ENCODE measurements at regions not wholly inside any gene's neighbourhood (a gene's known extent, or its start where the extent isn't known, plus 50 kb on each side); places are given as distances from the start of the nearest gene placed in this dataset.

DNA sequence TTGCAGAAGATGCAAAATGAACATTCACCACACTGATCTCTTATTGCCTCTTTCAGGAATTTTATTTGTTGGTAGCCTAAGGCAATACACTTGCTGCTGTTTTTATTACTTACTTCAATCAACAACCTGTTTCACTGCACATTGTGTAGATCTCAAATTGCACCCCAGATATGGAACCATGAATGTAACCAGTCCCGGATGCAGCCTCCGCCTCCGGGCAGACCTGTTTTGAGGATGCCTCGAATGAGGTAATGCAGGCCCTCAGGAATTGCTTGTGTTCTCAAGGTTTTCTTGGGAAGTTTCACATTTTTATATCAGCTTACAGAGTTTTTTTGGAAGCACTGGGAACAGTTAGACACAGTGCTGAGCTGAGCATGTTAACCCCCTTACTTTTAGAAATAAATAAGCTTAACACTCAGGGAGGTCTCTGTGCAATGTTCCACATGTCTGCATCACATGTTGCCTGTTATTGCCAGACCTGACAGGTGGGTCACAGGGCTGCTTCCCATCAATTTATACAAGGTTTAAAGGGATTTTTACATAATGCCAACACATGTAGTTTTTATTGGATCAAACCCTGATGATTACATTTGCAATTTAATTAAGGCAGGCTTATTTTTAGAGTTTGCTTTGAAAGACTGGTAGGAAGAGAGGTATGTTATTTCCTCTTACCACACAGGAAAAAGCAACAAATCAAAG lies 193.1 kb upstream of the POM121L12 start:
- no peak for ATAC-seq
- Mint-ChIP-seq H3K27ac (no peak overlapping the region), H3K9me3 (peaks cover 8% of the 10 kb centered on the region), H3K27me3 (no peaks in the 10 kb centered on the region), H3K4me3 (no peak overlapping the region), H3K36me3 (no peaks in the 10 kb centered on the region), H3K4me1 (no peaks in the 10 kb centered on the region)

DNA sequence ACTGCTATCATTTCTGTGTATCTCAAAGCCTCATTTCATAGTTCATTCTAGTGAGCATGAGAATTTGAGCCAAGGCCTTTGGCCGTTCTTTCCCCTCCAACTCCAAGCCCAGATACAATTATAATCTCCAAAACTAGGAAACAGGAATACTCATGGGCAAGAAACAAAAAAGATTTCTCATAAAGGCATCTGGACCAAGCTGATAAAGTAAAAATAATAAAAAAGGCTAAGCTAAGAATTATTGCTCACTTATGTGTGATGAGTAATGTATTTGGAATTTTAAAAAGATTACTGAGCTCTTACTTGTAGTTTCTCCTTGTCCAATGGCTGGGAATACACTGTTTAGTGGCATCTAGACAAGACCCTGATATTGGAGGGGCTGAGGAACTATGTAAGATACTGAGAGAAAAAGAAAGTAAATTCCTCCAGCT lies 196.4 kb upstream of the POM121L12 start:
- no peak overlapping the region for H3K27ac Mint-ChIP-seq
- H3K4me1 Mint-ChIP-seq, result no peaks in the 10 kb centered on the region
- no peaks in the 10 kb centered on the region for H3K36me3 Mint-ChIP-seq
- peaks cover 8% of the 10 kb centered on the region for H3K9me3 Mint-ChIP-seq
- no peak for ATAC-seq
- no peaks in the 10 kb centered on the region for H3K27me3 Mint-ChIP-seq
- no peak overlapping the region for H3K4me3 Mint-ChIP-seq

DNA sequence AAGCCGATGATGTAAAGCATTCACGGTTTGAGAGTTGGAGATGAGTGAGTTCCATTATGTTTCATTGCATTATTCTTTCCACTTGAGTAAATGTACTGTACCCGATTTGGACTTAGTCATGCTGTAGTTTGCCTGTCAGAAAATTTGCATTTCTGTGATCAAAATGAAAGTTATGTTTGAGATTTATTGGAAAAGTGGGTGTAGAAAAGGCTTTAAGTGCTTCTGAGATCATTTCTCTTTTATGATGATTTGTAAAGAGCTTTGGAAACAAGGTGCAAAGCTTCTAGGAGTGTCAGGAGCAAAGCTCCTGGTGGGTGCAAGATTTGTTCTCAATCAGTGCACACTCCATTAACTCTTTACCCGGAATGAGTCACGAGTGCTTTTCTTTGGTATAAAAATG lies 204.1 kb upstream of the POM121L12 start:
- Mint-ChIP-seq H3K4me1 (no peaks in the 10 kb centered on the region), H3K4me3 (no peak overlapping the region), H3K9me3 (peaks cover 14% of the 10 kb centered on the region), H3K27me3 (no peaks in the 10 kb centered on the region), H3K36me3 (no peaks in the 10 kb centered on the region), H3K27ac (no peak overlapping the region)
- no peak for ATAC-seq

DNA sequence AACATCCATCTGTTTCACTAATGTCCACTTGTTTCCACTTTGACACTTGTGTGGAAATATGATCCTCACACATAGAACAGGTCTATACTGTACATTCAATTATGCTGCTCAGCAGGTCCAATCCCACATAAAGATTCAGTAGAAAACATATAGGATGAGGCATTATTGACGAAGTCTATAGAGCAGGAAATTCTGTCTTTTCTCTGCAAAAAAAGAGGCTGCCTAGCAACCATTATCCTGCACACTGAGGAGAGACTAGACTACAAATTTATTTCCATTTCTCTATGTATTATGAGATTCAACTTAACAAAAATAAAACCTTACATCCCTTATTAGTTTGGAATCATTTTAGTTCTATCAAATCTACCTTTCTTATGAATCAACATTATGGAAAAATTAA lies 204.6 kb upstream of the POM121L12 start:
- no peak overlapping the region for H3K4me3 Mint-ChIP-seq
- H3K36me3 Mint-ChIP-seq, result no peaks in the 10 kb centered on the region
- H3K4me1 Mint-ChIP-seq, result no peaks in the 10 kb centered on the region
- H3K27ac Mint-ChIP-seq, result no peak overlapping the region
- ATAC-seq, result no peak
- peaks cover 15% of the 10 kb centered on the region for H3K9me3 Mint-ChIP-seq
- no peaks in the 10 kb centered on the region for H3K27me3 Mint-ChIP-seq

DNA sequence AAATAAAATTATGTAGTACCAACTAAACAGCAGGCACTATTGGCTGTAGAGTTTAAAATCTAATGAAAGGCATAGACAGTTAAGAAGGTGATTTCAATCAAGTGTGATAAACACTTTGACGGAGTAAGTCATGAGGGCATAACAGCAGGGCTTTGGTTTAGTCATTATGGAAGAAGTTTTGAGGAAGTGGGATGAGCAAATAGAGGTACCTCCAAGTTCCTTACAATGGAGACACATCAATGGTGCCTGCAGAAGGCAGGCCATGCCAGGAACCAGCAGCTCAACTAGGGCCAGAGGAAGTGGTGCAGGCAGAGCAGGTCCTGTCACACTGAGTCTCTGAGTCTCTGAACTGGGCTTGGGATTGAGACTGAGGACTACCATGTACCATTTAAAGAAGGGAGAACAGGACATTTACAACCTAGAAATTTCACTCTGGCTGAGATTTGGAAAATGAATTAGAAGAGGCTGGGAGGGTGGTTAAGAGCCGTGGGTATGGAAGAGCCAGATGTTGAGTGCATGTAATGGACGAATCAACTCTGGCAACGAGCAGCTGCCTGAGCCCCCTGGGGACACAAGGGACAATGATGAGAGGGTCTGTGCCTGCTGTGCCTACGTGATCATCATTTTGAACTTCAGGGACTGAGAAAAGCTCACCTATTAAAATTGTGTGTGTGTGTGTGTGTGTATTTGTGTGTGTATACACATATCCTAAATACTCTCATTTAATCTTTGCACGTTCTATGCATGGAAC lies 208.7 kb upstream of the POM121L12 start:
- Mint-ChIP-seq H3K4me3 (no peak overlapping the region), H3K27me3 (no peaks in the 10 kb centered on the region), H3K4me1 (no peaks in the 10 kb centered on the region), H3K36me3 (no peaks in the 10 kb centered on the region), H3K9me3 (peaks cover 28% of the 10 kb centered on the region), H3K27ac (no peak overlapping the region)
- ATAC-seq, result no peak

DNA sequence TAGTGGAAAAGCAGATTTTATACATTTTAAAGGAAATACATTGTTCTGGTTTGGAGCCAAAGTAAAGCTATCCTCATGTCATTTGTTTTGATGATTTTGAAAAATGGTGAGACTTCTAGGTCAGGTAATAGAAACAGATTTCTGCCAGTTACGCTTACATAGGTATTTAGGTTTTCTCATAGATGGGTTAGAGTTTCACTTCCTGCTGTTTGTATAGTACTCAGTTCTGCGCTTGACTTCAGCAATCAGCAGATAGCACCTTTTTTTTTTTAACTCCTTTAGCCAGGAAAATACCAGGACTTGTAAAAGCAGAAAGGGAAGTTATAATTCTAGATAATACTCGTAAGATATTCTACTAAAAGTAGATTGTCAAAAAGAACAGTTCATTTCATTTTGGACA lies 209.8 kb upstream of the POM121L12 start:
- Mint-ChIP-seq H3K36me3 (no peaks in the 10 kb centered on the region), H3K9me3 (peaks cover 28% of the 10 kb centered on the region), H3K4me3 (no peak overlapping the region), H3K27me3 (no peaks in the 10 kb centered on the region), H3K27ac (no peak overlapping the region), H3K4me1 (no peaks in the 10 kb centered on the region)
- no peak for ATAC-seq

DNA sequence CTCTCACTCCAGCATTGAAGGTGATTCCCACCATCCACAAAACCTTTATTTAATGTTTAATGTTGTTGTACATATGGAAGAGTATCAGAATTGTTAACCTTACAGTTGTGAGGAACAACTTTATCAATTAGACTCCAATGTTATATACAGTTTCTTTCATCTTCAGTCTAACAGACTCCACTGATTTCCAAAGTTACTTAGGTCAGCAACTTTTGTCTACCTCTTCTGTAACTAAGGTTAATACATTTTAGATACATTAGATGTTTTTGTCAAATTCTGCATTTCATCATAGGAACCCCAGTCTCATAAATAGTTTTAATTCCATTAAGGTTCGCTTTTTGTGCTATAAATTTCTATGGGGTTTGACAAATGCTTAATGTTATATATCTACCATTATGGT lies 223.9 kb upstream of the POM121L12 start:
- Mint-ChIP-seq H3K27ac (no peak overlapping the region), H3K36me3 (no peaks in the 10 kb centered on the region), H3K9me3 (peaks cover 18% of the 10 kb centered on the region), H3K4me1 (no peaks in the 10 kb centered on the region), H3K27me3 (no peaks in the 10 kb centered on the region), H3K4me3 (no peak overlapping the region)
- no peak for ATAC-seq

DNA sequence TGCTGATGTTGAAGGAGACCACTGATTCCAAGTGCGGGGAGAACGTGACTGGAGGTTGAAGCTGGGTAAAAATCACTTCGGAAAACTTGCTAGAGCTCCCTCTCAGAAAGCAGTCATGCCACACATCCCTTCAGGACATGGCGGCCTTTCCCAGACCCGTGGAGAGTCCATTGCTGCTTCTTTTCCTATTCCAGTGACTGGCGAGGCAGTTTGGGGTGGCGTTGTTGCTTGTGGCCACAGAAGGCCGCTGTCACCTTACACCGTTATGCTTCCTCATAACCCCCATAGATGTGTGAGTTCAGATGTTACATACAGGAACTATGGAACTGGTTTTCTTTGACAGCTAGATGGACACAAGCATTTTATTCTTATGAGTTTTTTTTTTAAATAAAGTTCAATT lies 235.6 kb upstream of the POM121L12 start:
- Mint-ChIP-seq H3K4me1 (no peaks in the 10 kb centered on the region), H3K9me3 (peaks cover 9% of the 10 kb centered on the region), H3K36me3 (no peaks in the 10 kb centered on the region), H3K27me3 (no peaks in the 10 kb centered on the region), H3K4me3 (no peak overlapping the region), H3K27ac (no peak overlapping the region)
- no peak for ATAC-seq

DNA sequence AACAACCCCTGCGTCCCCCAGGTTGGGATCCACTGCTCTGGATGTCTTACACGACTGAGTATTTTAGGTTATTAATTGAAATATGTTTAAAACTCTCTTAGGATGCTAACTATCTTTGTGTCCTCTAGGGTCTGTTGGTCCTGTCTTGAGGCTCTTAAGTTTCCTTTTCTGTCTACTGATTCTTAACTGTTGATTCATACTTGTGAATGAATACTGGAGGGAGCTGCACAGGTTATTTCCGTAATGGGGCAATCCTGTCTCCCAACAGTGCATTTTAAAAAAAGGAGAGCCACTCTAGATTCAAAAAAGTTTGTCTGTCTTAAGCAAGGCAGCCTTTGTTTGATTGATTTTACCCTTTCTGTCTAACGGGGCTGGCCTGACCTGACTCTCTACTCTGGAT lies 237.6 kb upstream of the POM121L12 start:
- H3K4me3 Mint-ChIP-seq, result no peak overlapping the region
- no peaks in the 10 kb centered on the region for H3K27me3 Mint-ChIP-seq
- no peaks in the 10 kb centered on the region for H3K4me1 Mint-ChIP-seq
- no peaks in the 10 kb centered on the region for H3K36me3 Mint-ChIP-seq
- H3K27ac Mint-ChIP-seq, result no peak overlapping the region
- no peak for ATAC-seq
- peaks cover 6% of the 10 kb centered on the region for H3K9me3 Mint-ChIP-seq

DNA sequence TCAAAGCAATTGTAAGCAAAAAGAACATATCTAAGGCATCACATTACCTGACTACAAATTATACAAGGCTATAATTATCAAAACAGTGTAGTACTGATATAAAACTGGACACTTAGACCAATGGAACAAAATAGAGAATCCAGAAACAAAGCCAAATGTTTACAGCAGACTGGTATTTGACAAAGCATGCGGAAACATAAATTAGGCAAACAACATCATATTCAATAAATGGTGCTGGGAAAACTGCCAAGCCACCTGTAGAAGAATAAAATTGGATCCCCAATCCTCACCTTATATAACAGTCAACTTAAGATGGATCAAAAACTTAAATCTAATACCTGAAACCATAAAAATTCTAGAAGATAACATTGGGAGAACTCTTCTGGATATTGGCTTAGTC lies 240.8 kb upstream of the POM121L12 start:
- Mint-ChIP-seq H3K4me3 (no peak overlapping the region), H3K4me1 (no peaks in the 10 kb centered on the region), H3K36me3 (no peaks in the 10 kb centered on the region), H3K27ac (no peak overlapping the region), H3K9me3 (peaks cover 6% of the 10 kb centered on the region), H3K27me3 (no peaks in the 10 kb centered on the region)
- ATAC-seq, result no peak

DNA sequence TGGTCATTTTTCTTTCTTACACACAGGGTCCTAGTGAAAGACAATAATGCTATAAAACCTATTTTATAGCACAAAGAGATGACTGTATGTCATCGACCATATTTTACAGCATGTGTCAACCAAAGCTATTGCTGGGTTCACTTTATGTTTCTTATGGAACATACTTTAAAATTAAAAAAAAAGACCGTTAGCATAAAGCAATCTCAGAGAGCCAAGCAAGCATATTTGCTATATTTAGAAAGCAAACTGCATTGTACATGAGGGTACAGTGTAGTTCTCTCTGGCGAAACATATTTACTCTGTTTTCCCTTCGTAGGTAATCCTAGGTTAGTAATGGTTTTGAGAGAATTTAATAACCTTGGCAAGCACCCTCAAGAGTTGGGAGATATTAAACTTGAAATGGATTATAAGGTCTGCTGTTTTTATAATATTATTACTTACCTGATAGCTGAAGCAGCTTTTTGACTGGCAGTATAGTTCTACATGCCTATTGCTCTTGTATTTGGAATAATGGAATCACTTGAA lies 244.2 kb upstream of the POM121L12 start:
- Mint-ChIP-seq H3K4me1 (no peaks in the 10 kb centered on the region), H3K4me3 (no peak overlapping the region), H3K27ac (no peak overlapping the region), H3K9me3 (no peaks in the 10 kb centered on the region), H3K36me3 (no peaks in the 10 kb centered on the region), H3K27me3 (no peaks in the 10 kb centered on the region)
- ATAC-seq, result no peak

DNA sequence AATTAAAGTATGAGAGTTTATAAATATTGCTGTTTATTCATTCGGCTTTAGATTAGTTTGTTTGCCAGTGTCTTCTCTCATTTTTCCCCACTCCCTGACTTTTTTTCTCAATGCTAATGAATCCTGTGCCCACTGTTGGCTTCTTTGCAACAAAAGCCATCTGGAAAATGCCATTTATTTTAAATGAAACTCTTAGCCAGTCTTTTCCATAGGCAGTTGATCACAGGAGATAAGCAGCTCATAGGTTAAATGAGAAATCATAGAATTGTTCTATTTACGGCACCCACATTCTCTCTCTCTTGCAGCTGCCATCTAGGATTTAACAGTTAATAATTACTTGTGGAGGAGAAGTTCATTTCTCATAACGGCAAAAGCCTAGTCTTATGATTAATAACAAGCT lies 249.3 kb upstream of the POM121L12 start:
- Mint-ChIP-seq H3K4me3 (no peak overlapping the region), H3K27ac (no peak overlapping the region)
- ATAC-seq, result no peak

DNA sequence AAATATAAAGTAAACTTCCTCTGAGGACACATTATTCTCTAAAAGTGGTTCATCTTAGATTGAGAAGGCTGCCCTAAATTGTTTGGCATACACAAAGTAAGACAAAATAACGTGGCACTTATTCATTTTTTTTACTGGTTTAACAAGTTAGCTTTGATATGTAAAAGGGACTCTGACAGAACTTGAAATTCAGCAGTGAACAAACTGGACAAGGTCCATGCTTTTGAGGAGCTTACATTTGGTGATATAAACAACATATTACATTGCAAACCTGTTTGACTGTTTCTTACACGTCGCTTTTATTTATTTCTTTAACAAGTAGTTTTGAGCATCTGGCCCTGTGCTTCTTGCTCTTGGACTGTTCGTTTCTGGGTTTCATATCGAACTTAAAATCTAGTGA lies 253.1 kb upstream of the POM121L12 start:
- H3K27ac Mint-ChIP-seq, result no peak overlapping the region
- ATAC-seq, result no peak
- H3K4me1 Mint-ChIP-seq, result no peaks in the 10 kb centered on the region
- no peaks in the 10 kb centered on the region for H3K36me3 Mint-ChIP-seq
- H3K9me3 Mint-ChIP-seq, result peaks cover 6% of the 10 kb centered on the region
- H3K27me3 Mint-ChIP-seq, result no peaks in the 10 kb centered on the region
- no peak overlapping the region for H3K4me3 Mint-ChIP-seq

More for the DNA sequence above, 249.3 kb upstream of the POM121L12 start:
- no peaks in the 10 kb centered on the region for H3K27me3 Mint-ChIP-seq
- H3K4me1 Mint-ChIP-seq, result no peaks in the 10 kb centered on the region
- peaks cover 4% of the 10 kb centered on the region for H3K9me3 Mint-ChIP-seq
- no peaks in the 10 kb centered on the region for H3K36me3 Mint-ChIP-seq

DNA sequence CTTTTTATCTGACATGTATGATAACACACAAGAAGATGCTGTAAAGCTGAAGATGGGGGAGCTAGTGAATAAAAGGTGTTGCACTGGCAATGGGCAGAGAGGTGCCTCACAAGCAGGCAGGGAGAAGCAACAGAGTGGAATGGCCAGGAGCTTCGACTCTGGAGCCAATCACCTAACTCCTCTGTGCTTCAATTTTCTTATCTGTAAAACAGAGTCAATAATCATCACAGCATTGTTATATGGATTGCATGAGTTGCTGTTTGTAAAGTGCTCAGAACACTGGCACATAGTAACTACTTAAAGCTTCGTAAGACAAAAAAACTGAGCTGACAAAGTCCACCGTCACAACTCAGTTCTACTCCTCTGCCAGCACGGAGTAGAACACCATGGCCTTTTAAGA lies 254.2 kb upstream of the POM121L12 start:
- H3K4me1 Mint-ChIP-seq, result no peaks in the 10 kb centered on the region
- H3K36me3 Mint-ChIP-seq, result no peaks in the 10 kb centered on the region
- H3K27ac Mint-ChIP-seq, result no peak overlapping the region
- H3K27me3 Mint-ChIP-seq, result no peaks in the 10 kb centered on the region
- no peak overlapping the region for H3K4me3 Mint-ChIP-seq
- peaks cover 6% of the 10 kb centered on the region for H3K9me3 Mint-ChIP-seq
- ATAC-seq, result no peak

DNA sequence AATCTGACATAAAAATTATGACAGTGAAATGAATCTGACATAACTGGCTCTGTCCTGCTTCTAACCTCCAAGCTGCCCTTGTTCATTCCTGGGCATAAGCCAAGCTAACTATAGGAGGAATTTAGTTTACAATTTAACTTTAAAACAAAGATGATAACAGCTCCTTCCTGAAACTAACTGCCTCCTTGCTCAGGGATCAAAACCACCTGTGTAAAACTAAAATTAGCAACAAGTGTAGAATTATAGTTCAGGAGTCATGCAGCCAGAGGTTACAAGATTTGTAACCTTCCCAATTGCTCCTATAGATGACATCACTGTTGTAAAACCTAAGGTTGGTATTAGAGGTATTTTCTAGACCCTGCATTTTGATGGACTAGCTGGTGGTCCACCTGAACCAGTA lies 256.4 kb upstream of the POM121L12 start:
- Mint-ChIP-seq H3K4me3 (no peak overlapping the region), H3K4me1 (no peaks in the 10 kb centered on the region), H3K27ac (no peak overlapping the region), H3K9me3 (peaks cover 3% of the 10 kb centered on the region), H3K36me3 (no peaks in the 10 kb centered on the region), H3K27me3 (no peaks in the 10 kb centered on the region)
- no peak for ATAC-seq
